ENCODE measurements at regions not wholly inside any gene's neighbourhood (a gene's known extent, or its start where the extent isn't known, plus 50 kb on each side); places are given as distances from the start of the nearest gene placed in this dataset.
A peak's percentile ranks its signal among the peaks of the same experiment; 100 is the strongest.

GRCh38 chr14:40197344-40197743 is 765.1 kb upstream of the FBXO33 start:
- H3K9me3 ChIP-seq (ENCODE audit: control insufficient read depth, insufficient read depth, low read depth, low read length), result no peaks in the 10 kb centered on the region
- H3K79me2 ChIP-seq (ENCODE audit: control insufficient read depth, insufficient read depth, low read length), result no peaks in the 10 kb centered on the region
- H3K4me3 ChIP-seq (replicated peaks in 1 of 4; ENCODE audit: control extremely low read depth in 1 of 4, insufficient read depth in 1 of 4, low read depth in 3 of 4, low read length in 4 of 4), result no peak overlapping the region
- no peaks in the 10 kb centered on the region for H4K20me1 ChIP-seq (ENCODE audit: control insufficient read depth, extremely low read depth, insufficient read depth, low read length)
- peak in 1 of 2 donors; percentile 21 for DNase-seq (ENCODE audit: low read depth in 2 of 2)
- H3K36me3 ChIP-seq (ENCODE audit: control insufficient read depth, insufficient read depth, low read length), result no peaks in the 10 kb centered on the region
- no peak overlapping the region for H3K9ac ChIP-seq (ENCODE audit: insufficient read depth, low read length)
- H3K27ac ChIP-seq (ENCODE audit: insufficient read depth, low read length), result no peak overlapping the region
- no peaks in the 10 kb centered on the region for H3K4me1 ChIP-seq (ENCODE audit: control insufficient read depth, extremely low read depth, insufficient read depth, low read length)
- TF ChIP-seq CTCF (conservative IDR thresholded peaks at IDR 0.05 in 1 of 2, IDR thresholded peaks at IDR 0.05 in 1 of 2; ENCODE audit: low read depth in 1 of 2, low read length in 2 of 2), result no peak
- TF ChIP-seq EZH2 (IDR thresholded peaks at IDR 0.05; ENCODE audit: low read length, missing control alignments), result no peak
- H3K27me3 ChIP-seq (ENCODE audit: control insufficient read depth, insufficient read depth, low read length), result no peaks in the 10 kb centered on the region
- H3K4me2 ChIP-seq (ENCODE audit: extremely low read depth, insufficient read depth, low read length), result no peak overlapping the region
- no peak overlapping the region for H2AFZ ChIP-seq (ENCODE audit: low read length)

- Histone ChIP-seq H3K9ac (ENCODE audit: insufficient read depth, low read length) (no peak overlapping the region), H3K79me2 (ENCODE audit: control insufficient read depth, insufficient read depth, low read length) (no peaks in the 10 kb centered on the region), H3K4me3 (replicated peaks in 1 of 4; ENCODE audit: control extremely low read depth in 1 of 4, insufficient read depth in 1 of 4, low read depth in 3 of 4, low read length in 4 of 4) (no peak overlapping the region), H2AFZ (ENCODE audit: low read length) (no peak overlapping the region), H3K27ac (ENCODE audit: insufficient read depth, low read length) (no peak overlapping the region), H3K27me3 (ENCODE audit: control insufficient read depth, insufficient read depth, low read length) (no peaks in the 10 kb centered on the region), H3K4me2 (ENCODE audit: extremely low read depth, insufficient read depth, low read length) (no peak overlapping the region), H4K20me1 (ENCODE audit: control insufficient read depth, extremely low read depth, insufficient read depth, low read length) (no peaks in the 10 kb centered on the region), H3K36me3 (ENCODE audit: control insufficient read depth, insufficient read depth, low read length) (no peaks in the 10 kb centered on the region), H3K4me1 (ENCODE audit: control insufficient read depth, extremely low read depth, insufficient read depth, low read length) (no peaks in the 10 kb centered on the region), H3K9me3 (ENCODE audit: control insufficient read depth, insufficient read depth, low read depth, low read length) (no peaks in the 10 kb centered on the region)
- no peak for TF ChIP-seq EZH2 (IDR thresholded peaks at IDR 0.05; ENCODE audit: low read length, missing control alignments)
- TF ChIP-seq CTCF (conservative IDR thresholded peaks at IDR 0.05 in 1 of 2, IDR thresholded peaks at IDR 0.05 in 1 of 2; ENCODE audit: low read depth in 1 of 2, low read length in 2 of 2), result no peak
- DNase-seq (ENCODE audit: low read depth in 2 of 2), result peak in 1 of 2 donors; percentile 66
Measured at GRCh38 chr14:40188006-40188405, 755.8 kb upstream of the FBXO33 start.

GRCh38 chr14:40164083-40164482 is 731.9 kb upstream of the FBXO33 start:
- Histone ChIP-seq H3K27ac (ENCODE audit: insufficient read depth, low read length) (no peak overlapping the region), H3K4me2 (ENCODE audit: extremely low read depth, insufficient read depth, low read length) (no peak overlapping the region), H3K4me1 (ENCODE audit: control insufficient read depth, extremely low read depth, insufficient read depth, low read length) (no peaks in the 10 kb centered on the region), H2AFZ (ENCODE audit: low read length) (no peak overlapping the region), H4K20me1 (ENCODE audit: control insufficient read depth, extremely low read depth, insufficient read depth, low read length) (no peaks in the 10 kb centered on the region), H3K9ac (ENCODE audit: insufficient read depth, low read length) (no peak overlapping the region), H3K4me3 (replicated peaks in 1 of 4; ENCODE audit: control extremely low read depth in 1 of 4, insufficient read depth in 1 of 4, low read depth in 3 of 4, low read length in 4 of 4) (no peak overlapping the region), H3K9me3 (ENCODE audit: control insufficient read depth, insufficient read depth, low read depth, low read length) (no peaks in the 10 kb centered on the region), H3K27me3 (ENCODE audit: control insufficient read depth, insufficient read depth, low read length) (no peaks in the 10 kb centered on the region), H3K79me2 (ENCODE audit: control insufficient read depth, insufficient read depth, low read length) (no peaks in the 10 kb centered on the region), H3K36me3 (ENCODE audit: control insufficient read depth, insufficient read depth, low read length) (no peaks in the 10 kb centered on the region)
- peak in 1 of 2 donors; percentile 69 for DNase-seq (ENCODE audit: low read depth in 2 of 2)
- TF ChIP-seq CTCF (conservative IDR thresholded peaks at IDR 0.05 in 1 of 2, IDR thresholded peaks at IDR 0.05 in 1 of 2; ENCODE audit: low read depth in 1 of 2, low read length in 2 of 2), result no peak
- TF ChIP-seq EZH2 (IDR thresholded peaks at IDR 0.05; ENCODE audit: low read length, missing control alignments), result no peak

All from fibroblast of lung (primary cell).